ENCODE measurements at regions not wholly inside any gene's neighbourhood (a gene's known extent, or its start where the extent isn't known, plus 50 kb on each side); places are given as distances from the start of the nearest gene placed in this dataset.

- no peak for DNase-seq (ENCODE audit: extremely low spot score)
- TF ChIP-seq NFRKB (IDR thresholded peaks at IDR 0.05) (no peak), TARDBP (IDR thresholded peaks at IDR 0.05) (no peak), ZNF384 (IDR thresholded peaks at IDR 0.05) (no peak), FOXM1 (IDR thresholded peaks at IDR 0.05; ENCODE audit: borderline replicate concordance) (no peak), L3MBTL2 (conservative IDR thresholded peaks at IDR 0.05) (no peak), SP1 (IDR thresholded peaks at IDR 0.05) (no peak), ELF4 (IDR thresholded peaks at IDR 0.05) (no peak), SUZ12 (IDR thresholded peaks at IDR 0.05) (no peak), FOXK2 (IDR thresholded peaks at IDR 0.05) (no peak), HDGF (IDR thresholded peaks at IDR 0.05; ENCODE audit: borderline replicate concordance) (no peak), FOXA1 (IDR thresholded peaks at IDR 0.05) (no peak), CTBP1 (IDR thresholded peaks at IDR 0.05; ENCODE audit: borderline replicate concordance) (no peak), BHLHE40 (IDR thresholded peaks at IDR 0.05; ENCODE audit: borderline replicate concordance) (no peak), ARNT (IDR thresholded peaks at IDR 0.05) (no peak), LEF1 (IDR thresholded peaks at IDR 0.05; ENCODE audit: borderline replicate concordance) (no peak)
- TF ChIP-seq, protein P1, sequence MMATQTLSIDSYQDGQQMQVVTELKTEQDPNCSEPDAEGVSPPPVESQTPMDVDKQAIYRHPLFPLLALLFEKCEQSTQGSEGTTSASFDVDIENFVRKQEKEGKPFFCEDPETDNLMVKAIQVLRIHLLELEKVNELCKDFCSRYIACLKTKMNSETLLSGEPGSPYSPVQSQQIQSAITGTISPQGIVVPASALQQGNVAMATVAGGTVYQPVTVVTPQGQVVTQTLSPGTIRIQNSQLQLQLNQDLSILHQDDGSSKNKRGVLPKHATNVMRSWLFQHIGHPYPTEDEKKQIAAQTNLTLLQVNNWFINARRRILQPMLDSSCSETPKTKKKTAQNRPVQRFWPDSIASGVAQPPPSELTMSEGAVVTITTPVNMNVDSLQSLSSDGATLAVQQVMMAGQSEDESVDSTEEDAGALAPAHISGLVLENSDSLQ (IDR thresholded peaks at IDR 0.05): no peak
- ChIA-PET POLR2A (no interaction called here), CTCF (no interaction called here)
These were observed 67.4 kb upstream of the CCDC112 start for GRCh38 chr5:115363879-115364278.

- no peak for DNase-seq (ENCODE audit: extremely low spot score)
- ChIA-PET POLR2A (no interaction called here), CTCF (interaction anchor here (0.6 kb wide), 1 partner anchor 22 kb away, joined by 3 read pairs; no protein-coding TSS in a partner anchor)
These were observed 63.7 kb upstream of the CCDC112 start for GRCh38 chr5:115360046-115360685.

DNA sequence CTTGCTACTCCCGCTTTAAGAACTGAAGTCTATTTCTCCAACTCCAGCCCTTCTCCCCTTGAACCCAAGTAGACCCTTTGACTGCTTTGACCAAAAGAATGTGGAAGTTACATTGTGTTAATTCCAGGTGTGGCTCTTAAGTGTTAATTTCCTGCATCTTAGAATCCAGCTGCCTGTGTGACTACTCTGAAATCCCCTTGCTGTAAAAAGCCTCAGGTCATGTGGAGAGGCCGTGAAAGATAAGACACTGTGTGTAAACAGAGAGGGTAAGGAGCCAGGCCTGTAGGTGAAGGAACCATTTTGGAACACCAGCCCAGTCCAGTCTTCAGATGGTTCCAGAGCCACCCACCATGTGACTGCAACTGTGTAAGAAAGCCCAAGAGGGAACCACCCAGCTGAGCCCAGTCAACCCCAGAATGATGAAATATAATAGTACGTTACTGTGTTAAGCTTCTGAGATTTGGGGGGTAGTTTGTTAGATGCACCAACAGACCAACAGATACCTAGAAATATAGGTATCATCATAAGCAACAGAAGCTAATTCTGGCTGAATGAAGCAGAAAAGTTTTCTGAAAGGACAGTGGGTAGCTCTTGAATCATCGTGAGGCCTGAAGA lies 59.4 kb upstream of the CCDC112 start:
- no peak for DNase-seq (ENCODE audit: extremely low spot score)
- TF ChIP-seq TARDBP (IDR thresholded peaks at IDR 0.05) (no peak), HDGF (IDR thresholded peaks at IDR 0.05; ENCODE audit: borderline replicate concordance) (no peak), FOXK2 (IDR thresholded peaks at IDR 0.05) (no peak), ARNT (IDR thresholded peaks at IDR 0.05) (no peak), LEF1 (IDR thresholded peaks at IDR 0.05; ENCODE audit: borderline replicate concordance) (no peak), ELF4 (IDR thresholded peaks at IDR 0.05) (no peak), L3MBTL2 (conservative IDR thresholded peaks at IDR 0.05) (no peak), BHLHE40 (IDR thresholded peaks at IDR 0.05; ENCODE audit: borderline replicate concordance) (no peak), FOXM1 (IDR thresholded peaks at IDR 0.05; ENCODE audit: borderline replicate concordance) (no peak), ZNF384 (IDR thresholded peaks at IDR 0.05) (no peak), NFRKB (IDR thresholded peaks at IDR 0.05) (no peak), SP1 (IDR thresholded peaks at IDR 0.05) (no peak), FOXA1 (IDR thresholded peaks at IDR 0.05) (no peak), SUZ12 (IDR thresholded peaks at IDR 0.05) (no peak), CTBP1 (IDR thresholded peaks at IDR 0.05; ENCODE audit: borderline replicate concordance) (no peak)
- TF ChIP-seq, protein P1 (IDR thresholded peaks at IDR 0.05): no peak
- POLR2A ChIA-PET: no interaction called here
- CTCF ChIA-PET: no interaction called here

More at GRCh38 chr5:115360046-115360685, 63.7 kb upstream of the CCDC112 start:
- TF ChIP-seq TARDBP (IDR thresholded peaks at IDR 0.05) (no peak), LEF1 (IDR thresholded peaks at IDR 0.05; ENCODE audit: borderline replicate concordance) (no peak), SUZ12 (IDR thresholded peaks at IDR 0.05) (no peak), FOXK2 (IDR thresholded peaks at IDR 0.05) (no peak), CTBP1 (IDR thresholded peaks at IDR 0.05; ENCODE audit: borderline replicate concordance) (no peak), ELF4 (IDR thresholded peaks at IDR 0.05) (no peak), L3MBTL2 (conservative IDR thresholded peaks at IDR 0.05) (no peak), BHLHE40 (IDR thresholded peaks at IDR 0.05; ENCODE audit: borderline replicate concordance) (no peak), ARNT (IDR thresholded peaks at IDR 0.05) (no peak), FOXM1 (IDR thresholded peaks at IDR 0.05; ENCODE audit: borderline replicate concordance) (no peak), FOXA1 (IDR thresholded peaks at IDR 0.05) (no peak), NFRKB (IDR thresholded peaks at IDR 0.05) (no peak), ZNF384 (IDR thresholded peaks at IDR 0.05) (no peak), HDGF (IDR thresholded peaks at IDR 0.05; ENCODE audit: borderline replicate concordance) (no peak), SP1 (IDR thresholded peaks at IDR 0.05) (no peak)
- TF ChIP-seq, protein P1 (IDR thresholded peaks at IDR 0.05): no peak

DNA sequence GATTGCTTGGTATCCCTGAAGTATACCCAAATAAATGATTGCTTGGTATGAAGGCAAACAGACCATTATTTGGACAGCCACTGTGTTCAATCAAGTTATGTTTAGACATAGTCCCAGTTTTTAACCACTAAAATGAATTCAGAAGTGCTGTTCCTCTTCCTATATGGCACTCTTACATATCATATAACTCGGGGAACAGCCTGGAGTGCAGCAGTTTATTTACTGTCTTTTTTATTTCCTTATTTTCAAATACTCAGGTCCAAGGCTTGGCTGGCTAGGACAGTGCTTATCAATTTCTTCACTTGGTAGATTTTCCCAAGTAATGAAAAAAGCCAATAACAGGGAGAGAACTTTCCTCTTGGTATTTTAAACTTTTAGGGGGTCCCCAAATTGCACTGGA lies 58.6 kb upstream of the CCDC112 start:
- POLR2A ChIA-PET: no interaction called here
- no peak for TF ChIP-seq TARDBP (IDR thresholded peaks at IDR 0.05)
- no peak for TF ChIP-seq SP1 (IDR thresholded peaks at IDR 0.05)
- no peak for TF ChIP-seq NFRKB (IDR thresholded peaks at IDR 0.05)
- no peak for TF ChIP-seq CTBP1 (IDR thresholded peaks at IDR 0.05; ENCODE audit: borderline replicate concordance)
- no peak for TF ChIP-seq FOXK2 (IDR thresholded peaks at IDR 0.05)
- no peak for TF ChIP-seq SUZ12 (IDR thresholded peaks at IDR 0.05)
- CTCF ChIA-PET: no interaction called here
- DNase-seq (ENCODE audit: extremely low spot score): no peak

GRCh38 chr5:115354246-115354645 lies 57.8 kb upstream of the CCDC112 start:
- TF ChIP-seq FOXK2 (IDR thresholded peaks at IDR 0.05) (no peak), SUZ12 (IDR thresholded peaks at IDR 0.05) (no peak), TARDBP (IDR thresholded peaks at IDR 0.05) (no peak), FOXA1 (IDR thresholded peaks at IDR 0.05) (no peak), ARNT (IDR thresholded peaks at IDR 0.05) (no peak), L3MBTL2 (conservative IDR thresholded peaks at IDR 0.05) (no peak)
- TF ChIP-seq, protein P1 (IDR thresholded peaks at IDR 0.05): no peak
- POLR2A ChIA-PET: no interaction called here
- DNase-seq (ENCODE audit: extremely low spot score): no peak
- CTCF ChIA-PET: no interaction called here

All from HEK293T (cell line).